K562 (cell line): ENCODE measurements at regions not wholly inside any gene's neighbourhood (a gene's known extent, or its start where the extent isn't known, plus 50 kb on each side); places are given as distances from the start of the nearest gene placed in this dataset.

Experiments used
- CTCF ChIP-seq, 3 experiments: IDR thresholded peaks in 2 of 3; conservative IDR thresholded peaks in 1 of 3; 2 replicates each; pipeline ENCODE4 v1.5.1; 2011 to 2012; ENCODE audit warnings: low read length in 3 of 3, mild to moderate bottlenecking in 3 of 3, control low read depth in 2 of 3, improper control_type of control experiment in 1 of 3, inconsistent platforms in 1 of 3, low read depth in 1 of 3, mixed read lengths in 1 of 3, moderate library complexity in 1 of 3; ENCODE audit not compliant: insufficient read depth in 2 of 3
- MAFK ChIP-seq: IDR thresholded peaks from 2 replicates; pipeline ENCODE4 v1.6.1; 2011; ENCODE audit warnings: low read length, improper control_type of control experiment
- NFIC ChIP-seq: fragments of 450-650 bp; IDR thresholded peaks from 2 replicates; pipeline ENCODE4 v1.6.1; 2017; ENCODE audit warnings: mild to moderate bottlenecking, inconsistent platforms
- POLR2AphosphoS5 ChIP-seq: IDR thresholded peaks from 2 replicates; pipeline ENCODE4 v1.6.1; 2011; ENCODE audit warnings: mild to moderate bottlenecking, low read depth, low read length, moderate library complexity; ENCODE audit not compliant: control insufficient read depth, insufficient read depth
- TAF1 ChIP-seq: IDR thresholded peaks from 2 replicates; pipeline ENCODE4 v1.6.1; 2011; ENCODE audit warnings: mild to moderate bottlenecking, low read length, moderate library complexity; ENCODE audit not compliant: insufficient read depth, control insufficient read depth, severe bottlenecking; ENCODE audit errors: extremely low read depth
- YY1 ChIP-seq, 3 experiments: IDR thresholded peaks; 2 replicates each; pipeline ENCODE4 v1.6.1; 2011; ENCODE audit warnings: low read length in 2 of 3, mild to moderate bottlenecking in 2 of 3, moderate library complexity in 2 of 3, borderline replicate concordance in 1 of 3, control low read depth in 1 of 3, low read depth in 1 of 3; ENCODE audit not compliant: insufficient read depth in 3 of 3, insufficient replicate concordance in 2 of 3, control insufficient read depth in 1 of 3, insufficient read length in 1 of 3; ENCODE audit errors: extremely low read depth in 1 of 3

- TF ChIP-seq TAF1 (no peak), NFIC (no peak), CTCF (IDR thresholded peaks at IDR 0.05 in 2 of 3, conservative IDR thresholded peaks at IDR 0.05 in 1 of 3; ENCODE audit: insufficient read depth in 2 of 3, low read depth in 1 of 3, low read length in 3 of 3) (no peak), MAFK (no peak), POLR2AphosphoS5 (no peak), YY1 (IDR thresholded peaks at IDR 0.05; ENCODE audit: borderline replicate concordance in 1 of 3, control insufficient read depth in 1 of 3, extremely low read depth in 1 of 3, insufficient read depth in 3 of 3, insufficient read length in 1 of 3, insufficient replicate concordance in 2 of 3, low read depth in 1 of 3, low read length in 2 of 3) (no peak)
Measured at GRCh38 chr11:127259102-127259501, 258.5 kb upstream of the KIRREL3 start.
